ENCODE measurements at regions not wholly inside any gene's neighbourhood (a gene's known extent, or its start where the extent isn't known, plus 50 kb on each side); places are given as distances from the start of the nearest gene placed in this dataset.

- Histone ChIP-seq H3K9me3 (ENCODE audit: control insufficient read depth in 1 of 2, low read length in 2 of 2) (peaks cover 0 to 26% of the 10 kb centered on the region in 2 donors), H3K4me1 (ENCODE audit: control insufficient read depth in 1 of 2, insufficient read depth in 2 of 2, low read length in 2 of 2) (no peaks in the 10 kb centered on the region), H3K27ac (ENCODE audit: low read length) (no peak overlapping the region), H3K36me3 (ENCODE audit: control insufficient read depth in 1 of 2, insufficient read depth in 2 of 2, low read length in 2 of 2) (no peaks in the 10 kb centered on the region), H3K27me3 (ENCODE audit: low read depth, low read length) (no peaks in the 10 kb centered on the region), H3K4me3 (ENCODE audit: low read depth in 1 of 2, low read length in 2 of 2) (no peak overlapping the region)
Observed at GRCh38 chr22:49330421-49331222, 497.1 kb downstream of the BRD1 start.

DNA sequence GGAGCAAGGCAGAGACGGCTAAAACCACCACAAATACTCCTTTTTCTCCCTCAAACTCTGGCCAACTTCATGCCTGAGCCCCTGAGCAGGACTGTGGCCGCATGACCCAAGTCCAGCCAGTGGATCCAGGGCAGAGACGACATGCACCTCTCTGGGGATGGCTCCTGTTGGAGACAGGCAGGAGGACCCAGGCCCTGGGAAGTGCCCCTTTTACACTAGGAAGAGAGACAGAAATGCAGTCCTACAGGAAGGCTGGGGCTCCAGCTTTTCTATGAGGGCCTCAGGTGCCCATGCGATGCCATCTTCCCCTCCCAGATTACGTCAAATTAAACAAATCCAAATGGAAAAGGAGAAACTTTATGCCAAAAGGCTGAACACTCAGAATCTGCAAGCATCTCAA lies 498.0 kb downstream of the BRD1 start:
- Histone ChIP-seq H3K4me1 (ENCODE audit: control insufficient read depth in 1 of 2, insufficient read depth in 2 of 2, low read length in 2 of 2) (no peaks in the 10 kb centered on the region), H3K4me3 (ENCODE audit: low read depth in 1 of 2, low read length in 2 of 2) (no peak overlapping the region), H3K27me3 (ENCODE audit: low read depth, low read length) (no peaks in the 10 kb centered on the region), H3K27ac (ENCODE audit: low read length) (no peak overlapping the region), H3K36me3 (ENCODE audit: control insufficient read depth in 1 of 2, insufficient read depth in 2 of 2, low read length in 2 of 2) (no peaks in the 10 kb centered on the region), H3K9me3 (ENCODE audit: control insufficient read depth in 1 of 2, low read length in 2 of 2) (peaks cover 0 to 26% of the 10 kb centered on the region in 2 donors)

- H3K4me3 ChIP-seq (ENCODE audit: low read depth in 1 of 2, low read length in 2 of 2): no peak overlapping the region
- no peak overlapping the region for H3K27ac ChIP-seq (ENCODE audit: low read length)
- H3K9me3 ChIP-seq (ENCODE audit: control insufficient read depth in 1 of 2, low read length in 2 of 2): peaks cover 0 to 26% of the 10 kb centered on the region in 2 donors
- H3K4me1 ChIP-seq (ENCODE audit: control insufficient read depth in 1 of 2, insufficient read depth in 2 of 2, low read length in 2 of 2): no peaks in the 10 kb centered on the region
- H3K27me3 ChIP-seq (ENCODE audit: low read depth, low read length): no peaks in the 10 kb centered on the region
- no peaks in the 10 kb centered on the region for H3K36me3 ChIP-seq (ENCODE audit: control insufficient read depth in 1 of 2, insufficient read depth in 2 of 2, low read length in 2 of 2)
Observed at GRCh38 chr22:49328630-49329405, 498.9 kb downstream of the BRD1 start.

- Histone ChIP-seq H3K4me3 (ENCODE audit: low read depth in 1 of 2, low read length in 2 of 2) (no peak overlapping the region), H3K27me3 (ENCODE audit: low read depth, low read length) (no peaks in the 10 kb centered on the region), H3K4me1 (ENCODE audit: control insufficient read depth in 1 of 2, insufficient read depth in 2 of 2, low read length in 2 of 2) (no peaks in the 10 kb centered on the region), H3K36me3 (ENCODE audit: control insufficient read depth in 1 of 2, insufficient read depth in 2 of 2, low read length in 2 of 2) (no peaks in the 10 kb centered on the region), H3K9me3 (ENCODE audit: control insufficient read depth in 1 of 2, low read length in 2 of 2) (peaks cover 0 to 26% of the 10 kb centered on the region in 2 donors), H3K27ac (ENCODE audit: low read length) (no peak overlapping the region)
Observed at GRCh38 chr22:49328118-49328475, 499.6 kb downstream of the BRD1 start.

DNA sequence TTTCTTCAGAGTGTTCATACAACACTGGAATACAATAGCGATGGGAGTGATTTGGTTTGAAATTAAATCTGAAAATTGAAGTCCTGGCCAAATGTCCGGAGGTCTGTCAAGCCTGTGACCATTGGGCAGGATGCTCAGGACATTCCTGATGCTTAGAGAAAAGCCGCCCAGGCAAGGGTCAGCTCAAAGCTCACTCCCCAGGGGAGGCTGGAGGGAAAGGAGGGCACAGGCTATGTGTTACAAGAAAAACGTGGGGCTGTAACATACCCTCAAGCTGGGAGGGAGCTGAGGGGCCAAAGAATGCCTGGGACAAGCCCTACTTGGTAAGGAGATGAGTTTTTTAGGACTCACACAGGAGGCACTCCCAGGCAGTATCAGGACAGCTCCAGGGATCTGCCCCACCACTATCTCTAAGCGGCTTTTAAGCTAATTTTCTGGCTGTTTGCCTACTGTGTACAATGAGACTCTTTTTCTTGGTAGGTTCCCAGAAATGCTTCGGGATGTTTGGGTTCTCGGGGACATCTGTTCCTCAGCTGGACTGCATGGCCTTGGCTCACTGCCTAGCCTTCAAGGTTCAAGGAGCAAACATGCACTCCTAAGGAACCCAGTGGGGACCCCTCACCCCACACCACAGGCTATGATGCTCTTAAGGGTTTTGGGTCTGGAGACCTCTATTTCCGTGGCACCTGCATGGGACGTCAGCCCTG lies 500.1 kb downstream of the BRD1 start:
- Histone ChIP-seq H3K27me3 (ENCODE audit: low read depth, low read length) (no peaks in the 10 kb centered on the region), H3K36me3 (ENCODE audit: control insufficient read depth in 1 of 2, insufficient read depth in 2 of 2, low read length in 2 of 2) (no peaks in the 10 kb centered on the region), H3K4me3 (ENCODE audit: low read depth in 1 of 2, low read length in 2 of 2) (no peak overlapping the region), H3K27ac (ENCODE audit: low read length) (no peak overlapping the region), H3K9me3 (ENCODE audit: control insufficient read depth in 1 of 2, low read length in 2 of 2) (peaks cover 0 to 26% of the 10 kb centered on the region in 2 donors), H3K4me1 (ENCODE audit: control insufficient read depth in 1 of 2, insufficient read depth in 2 of 2, low read length in 2 of 2) (no peaks in the 10 kb centered on the region)

DNA sequence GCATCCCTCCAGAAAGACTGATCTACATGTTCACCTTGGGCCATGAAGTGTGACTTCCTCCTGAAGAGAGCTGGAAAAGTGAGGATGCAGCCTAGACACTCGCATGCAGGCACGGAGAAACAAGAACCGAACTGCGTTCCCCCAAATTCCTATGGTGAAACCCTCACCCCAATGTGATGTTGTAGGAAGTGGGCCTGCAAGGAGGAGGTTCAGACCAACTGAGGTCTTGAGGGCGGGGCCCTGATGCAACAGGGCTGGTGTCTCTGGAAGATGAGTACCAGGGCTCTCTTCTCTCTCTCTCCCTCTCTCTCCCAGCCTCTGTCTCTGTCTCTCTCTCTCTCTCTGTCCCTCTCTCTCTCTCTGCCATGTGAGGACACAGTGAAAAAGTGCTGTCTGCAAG lies 501.1 kb downstream of the BRD1 start:
- H3K36me3 ChIP-seq (ENCODE audit: control insufficient read depth in 1 of 2, insufficient read depth in 2 of 2, low read length in 2 of 2): no peaks in the 10 kb centered on the region
- H3K4me1 ChIP-seq (ENCODE audit: control insufficient read depth in 1 of 2, insufficient read depth in 2 of 2, low read length in 2 of 2): no peaks in the 10 kb centered on the region
- no peak overlapping the region for H3K4me3 ChIP-seq (ENCODE audit: low read depth in 1 of 2, low read length in 2 of 2)
- H3K9me3 ChIP-seq (ENCODE audit: control insufficient read depth in 1 of 2, low read length in 2 of 2): peaks cover 0 to 21% of the 10 kb centered on the region in 2 donors
- H3K27me3 ChIP-seq (ENCODE audit: low read depth, low read length): no peaks in the 10 kb centered on the region
- H3K27ac ChIP-seq (ENCODE audit: low read length): no peak overlapping the region

- H3K4me1 ChIP-seq (ENCODE audit: control insufficient read depth in 1 of 2, insufficient read depth in 2 of 2, low read length in 2 of 2): no peaks in the 10 kb centered on the region
Observed at GRCh38 chr22:49325531-49326395, 501.9 kb downstream of the BRD1 start.

DNA sequence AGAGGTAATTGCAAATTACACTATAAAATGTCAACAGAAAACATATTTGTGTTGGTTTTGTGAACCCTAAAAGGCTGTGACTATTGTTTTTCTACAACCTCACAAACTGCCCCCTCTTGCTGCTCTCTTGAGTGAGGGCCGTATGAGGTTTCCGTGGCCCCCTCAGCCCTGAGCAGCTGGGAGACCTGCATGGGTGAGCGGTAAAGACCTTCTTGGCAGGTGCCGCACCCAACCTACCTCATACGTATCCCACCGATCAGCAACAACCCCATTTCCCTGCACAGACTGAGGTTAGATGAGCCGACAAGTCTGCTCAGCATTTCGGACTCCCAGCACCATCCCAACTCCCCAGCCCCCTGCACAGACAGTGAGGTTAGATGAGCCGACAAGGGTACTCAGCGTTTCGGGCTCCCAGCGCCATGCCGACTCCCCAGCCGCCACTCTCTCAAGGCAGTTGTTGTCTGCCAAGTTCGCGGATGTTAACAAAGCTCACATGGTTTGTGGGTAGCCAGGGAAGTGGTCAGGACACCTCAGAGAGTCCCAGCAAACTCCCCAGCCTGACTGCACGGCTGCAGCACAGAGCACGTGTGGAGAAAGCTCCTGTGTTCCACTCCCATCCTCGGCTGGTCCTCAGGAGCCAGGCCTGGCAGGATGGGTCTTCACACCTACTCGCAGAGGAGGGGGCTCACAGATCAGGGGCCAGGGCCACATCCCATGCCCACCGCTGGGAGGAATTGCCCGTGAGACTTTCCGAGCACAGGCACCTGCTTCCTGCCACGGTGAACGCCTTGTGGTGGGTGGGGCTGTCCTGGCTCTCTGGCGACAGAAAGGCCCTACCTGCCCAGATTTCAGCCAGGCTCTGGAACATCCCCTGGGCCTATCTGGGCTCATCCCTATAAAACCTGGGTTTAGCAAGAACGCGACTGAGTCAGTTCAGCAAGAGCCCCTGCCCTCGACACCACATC lies 502.9 kb downstream of the BRD1 start:
- H3K4me1 ChIP-seq (ENCODE audit: control insufficient read depth in 1 of 2, insufficient read depth in 2 of 2, low read length in 2 of 2): no peaks in the 10 kb centered on the region
- no peaks in the 10 kb centered on the region for H3K36me3 ChIP-seq (ENCODE audit: control insufficient read depth in 1 of 2, insufficient read depth in 2 of 2, low read length in 2 of 2)
- no peak overlapping the region for H3K27ac ChIP-seq (ENCODE audit: low read length)
- no peaks in the 10 kb centered on the region for H3K27me3 ChIP-seq (ENCODE audit: low read depth, low read length)
- H3K9me3 ChIP-seq (ENCODE audit: control insufficient read depth in 1 of 2, low read length in 2 of 2): peaks cover 0 to 17% of the 10 kb centered on the region in 2 donors
- H3K4me3 ChIP-seq (ENCODE audit: low read depth in 1 of 2, low read length in 2 of 2): no peak overlapping the region

More at GRCh38 chr22:49325531-49326395, 501.9 kb downstream of the BRD1 start:
- no peaks in the 10 kb centered on the region for H3K36me3 ChIP-seq (ENCODE audit: control insufficient read depth in 1 of 2, insufficient read depth in 2 of 2, low read length in 2 of 2)
- H3K9me3 ChIP-seq (ENCODE audit: control insufficient read depth in 1 of 2, low read length in 2 of 2): peaks cover 0 to 17% of the 10 kb centered on the region in 2 donors
- H3K27me3 ChIP-seq (ENCODE audit: low read depth, low read length): no peaks in the 10 kb centered on the region
- H3K4me3 ChIP-seq (ENCODE audit: low read depth in 1 of 2, low read length in 2 of 2): no peak overlapping the region
- no peak overlapping the region for H3K27ac ChIP-seq (ENCODE audit: low read length)

DNA sequence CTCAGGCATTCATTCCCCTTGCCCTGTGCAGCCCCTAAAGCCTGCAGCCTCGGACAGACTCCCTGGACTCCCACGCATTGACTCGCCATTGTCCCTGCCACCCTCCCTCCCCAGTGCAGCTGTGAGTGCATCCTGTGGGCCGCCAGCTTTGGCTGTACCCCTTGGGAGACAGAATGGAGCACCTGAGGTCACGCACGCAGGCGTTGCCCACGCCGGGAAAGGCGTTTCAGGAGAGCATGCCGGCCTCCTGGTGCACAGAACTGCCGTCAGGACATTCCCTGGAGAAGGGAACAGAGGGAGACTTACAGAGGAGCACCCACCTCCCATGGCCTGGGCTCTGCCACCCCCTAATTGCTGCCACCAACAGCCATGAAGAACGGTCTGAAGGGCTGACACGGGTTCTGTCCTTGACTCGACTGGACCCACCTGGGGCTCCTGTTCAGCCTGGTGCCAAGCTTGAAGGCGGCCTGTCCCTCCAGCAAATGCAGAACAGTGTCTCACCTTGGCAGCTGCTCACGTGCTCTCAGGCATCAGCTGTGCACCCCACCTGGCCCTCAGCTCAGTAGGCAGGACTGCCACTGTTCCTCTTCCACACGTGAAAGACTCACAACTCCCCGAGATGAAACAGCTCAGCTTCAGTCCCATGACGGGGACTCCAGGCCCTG lies 503.8 kb downstream of the BRD1 start:
- no peaks in the 10 kb centered on the region for H3K4me1 ChIP-seq (ENCODE audit: control insufficient read depth in 1 of 2, insufficient read depth in 2 of 2, low read length in 2 of 2)
- H3K9me3 ChIP-seq (ENCODE audit: control insufficient read depth in 1 of 2, low read length in 2 of 2): peaks cover 0 to 17% of the 10 kb centered on the region in 2 donors
- H3K27me3 ChIP-seq (ENCODE audit: low read depth, low read length): no peaks in the 10 kb centered on the region
- H3K27ac ChIP-seq (ENCODE audit: low read length): no peak overlapping the region
- no peak overlapping the region for H3K4me3 ChIP-seq (ENCODE audit: low read depth in 1 of 2, low read length in 2 of 2)
- H3K36me3 ChIP-seq (ENCODE audit: control insufficient read depth in 1 of 2, insufficient read depth in 2 of 2, low read length in 2 of 2): no peaks in the 10 kb centered on the region

All from muscle layer of duodenum (tissue), 2 donors.